HG02973 (cell line): ENCODE measurements at regions not wholly inside any gene's neighbourhood (a gene's known extent, or its start where the extent isn't known, plus 50 kb on each side); places are given as distances from the start of the nearest gene placed in this dataset.
"Not testable (repeated sequence)": the region's sequence is repeated elsewhere in the genome, so short reads cannot be mapped to it uniquely, and the experiment has no call there.

Experiments
- ATAC-seq: cut with Tn5 transposase; IDR thresholded peaks from one replicate; pipeline ENCODE4 v1.9.1; 2021; ENCODE audit warnings: moderate library complexity; ENCODE audit not compliant: unreplicated experiment

DNA sequence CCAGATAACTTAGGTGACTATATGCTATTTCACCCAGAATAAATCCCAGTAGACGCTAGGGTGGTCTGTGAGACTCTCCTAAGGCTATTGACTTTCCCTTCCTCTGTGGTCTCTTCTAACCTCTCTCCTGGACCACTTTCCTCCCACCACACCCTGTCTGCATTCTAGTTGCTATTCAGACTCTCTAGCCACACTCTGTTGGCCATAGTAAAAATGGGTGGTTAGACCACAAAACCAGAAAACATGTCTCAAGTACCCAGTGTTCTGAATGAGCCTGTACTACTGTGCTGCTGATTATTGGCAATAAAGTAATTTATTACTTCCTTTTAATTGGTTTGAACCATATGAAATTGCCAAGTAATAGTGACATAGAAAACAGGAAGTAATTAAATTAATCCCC lies 240.8 kb downstream of the KIF20B start:
- ATAC-seq, result no peak

GRCh38 chr10:89944138-89944537 lies 242.7 kb downstream of the KIF20B start:
- no peak for ATAC-seq

- no peak for ATAC-seq
Measured at GRCh38 chr10:89946106-89946505, 244.7 kb downstream of the KIF20B start.

GRCh38 chr10:89949496-89949895 lies 248.1 kb downstream of the KIF20B start:
- ATAC-seq, result no peak

DNA sequence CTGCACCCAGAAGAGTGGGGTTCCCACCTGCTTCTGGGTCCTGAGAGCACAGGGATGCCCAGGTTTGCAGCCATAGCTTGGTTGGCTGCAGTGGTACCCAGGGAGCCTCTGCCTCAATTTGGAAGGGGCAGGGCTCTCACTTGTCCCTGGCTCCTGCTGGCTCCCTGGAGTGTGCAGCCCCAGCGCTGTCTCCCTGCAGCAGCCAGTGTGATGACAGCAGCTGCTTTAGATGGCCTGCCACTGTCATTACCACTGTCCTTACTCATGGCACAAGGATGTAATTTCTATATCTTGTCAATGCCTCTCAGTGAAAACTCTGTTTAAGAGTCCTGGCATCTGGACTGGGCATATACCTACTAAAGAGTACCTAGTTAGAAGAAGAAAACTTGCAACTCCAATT lies 250.9 kb downstream of the KIF20B start:
- ATAC-seq, result no peak

- ATAC-seq, result no peak
Measured at GRCh38 chr10:89952751-89953150, 251.4 kb downstream of the KIF20B start.

DNA sequence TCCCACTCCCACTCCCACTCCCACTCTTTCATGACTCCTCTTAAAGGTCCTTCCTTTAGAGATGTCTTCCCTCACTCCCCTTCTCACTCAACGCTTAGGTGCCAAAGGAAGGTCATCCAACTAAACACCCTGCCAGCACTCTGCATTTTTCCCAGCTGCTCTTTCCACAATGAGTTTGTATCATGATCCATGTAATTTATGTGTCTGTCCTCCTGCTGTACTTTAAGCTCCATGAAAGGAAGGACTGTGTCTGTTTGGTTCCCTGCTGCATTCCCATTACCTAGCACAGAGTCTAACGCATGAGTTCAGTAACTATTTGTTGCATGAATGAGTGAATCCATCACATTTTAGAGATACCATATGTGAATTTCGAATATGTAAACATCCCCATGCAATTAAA lies 252.7 kb downstream of the KIF20B start:
- ATAC-seq, result no peak

GRCh38 chr10:89954787-89955566 lies 253.6 kb downstream of the KIF20B start:
- ATAC-seq, result no peak

GRCh38 chr10:89959433-89960110 lies 258.2 kb downstream of the KIF20B start:
- no peak for ATAC-seq

DNA sequence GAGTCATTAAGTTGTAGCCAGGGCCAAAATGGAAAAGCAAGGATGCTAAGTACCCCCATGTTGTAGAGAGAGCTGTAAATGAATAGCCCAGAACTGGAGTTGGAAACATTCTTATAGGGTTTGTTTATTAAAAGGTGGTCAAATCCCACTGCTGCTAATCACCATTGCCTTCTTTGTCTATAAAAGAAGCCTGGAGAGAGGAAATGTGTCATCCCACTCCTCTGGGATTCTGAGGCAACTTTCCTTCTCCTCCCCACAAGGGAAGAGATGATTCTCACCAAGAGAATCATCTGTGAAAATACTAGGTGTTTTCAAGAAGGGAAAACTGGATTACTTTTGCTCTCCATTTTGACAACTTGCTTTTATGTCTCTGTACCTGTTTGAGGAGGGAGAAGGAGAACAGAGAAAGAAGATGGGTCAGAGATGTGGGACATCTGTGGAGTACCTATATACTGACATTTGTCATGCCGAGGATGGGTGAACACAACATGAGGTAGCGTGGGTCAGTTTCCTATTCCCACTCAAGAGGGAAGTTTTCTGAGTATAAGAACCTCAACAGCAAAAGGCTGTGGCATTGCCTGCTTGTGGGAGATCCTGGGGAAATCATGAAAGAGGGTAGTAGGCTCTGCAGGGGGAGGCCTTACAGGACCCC lies 262.2 kb downstream of the KIF20B start:
- no peak for ATAC-seq

- ATAC-seq, result no peak
Measured at GRCh38 chr10:89966211-89966610, 264.8 kb downstream of the KIF20B start.

- no peak for ATAC-seq
Measured at GRCh38 chr10:89973326-89973725, 271.9 kb downstream of the KIF20B start.

- ATAC-seq, result no peak
Measured at GRCh38 chr10:89975071-89975470, 273.7 kb downstream of the KIF20B start.

- ATAC-seq, result no peak
Measured at GRCh38 chr10:89975771-89976170, 274.4 kb downstream of the KIF20B start.

GRCh38 chr10:89978081-89978480 lies 276.7 kb downstream of the KIF20B start:
- ATAC-seq, result no peak

- ATAC-seq, result no peak
Measured at GRCh38 chr10:89979726-89980125, 278.3 kb downstream of the KIF20B start.

DNA sequence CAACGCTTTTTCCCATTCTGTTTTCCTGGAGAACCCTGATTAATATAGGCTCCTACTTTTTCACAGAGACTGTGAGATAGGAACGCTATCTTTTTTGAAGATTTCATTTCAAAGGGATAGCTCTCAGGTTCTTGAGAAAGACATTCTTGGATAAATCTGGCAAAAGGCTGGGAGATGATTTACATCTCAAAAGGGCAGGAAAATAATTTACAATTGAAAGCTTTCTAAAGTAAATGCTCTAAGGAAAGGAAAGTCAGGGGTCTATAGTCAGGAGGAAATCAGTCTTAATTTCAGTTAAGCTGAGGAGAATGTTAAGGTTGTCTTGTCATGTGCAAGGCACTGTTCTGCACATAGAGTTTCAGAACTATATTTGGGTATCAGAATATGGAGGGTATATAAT lies 278.8 kb downstream of the KIF20B start:
- ATAC-seq, result no peak

DNA sequence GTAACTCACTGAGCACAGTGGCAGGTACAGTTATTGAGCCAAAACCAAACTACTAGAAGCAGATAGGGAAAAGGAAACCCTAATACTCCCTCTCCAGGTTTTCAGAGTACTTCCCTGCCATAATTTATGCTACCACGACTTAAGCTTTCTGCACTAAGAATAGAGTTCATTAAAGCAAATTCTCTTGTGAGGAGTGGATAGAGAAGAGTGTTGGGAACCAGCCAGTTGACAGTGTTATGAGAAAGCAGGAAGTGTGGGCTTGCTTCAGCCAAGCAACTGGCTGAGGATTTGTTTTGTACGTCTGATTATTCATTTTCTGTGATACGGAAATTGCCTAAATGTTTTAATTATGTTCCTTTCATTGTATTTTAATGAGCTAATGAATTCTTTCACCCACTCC lies 280.5 kb downstream of the KIF20B start:
- no peak for ATAC-seq

DNA sequence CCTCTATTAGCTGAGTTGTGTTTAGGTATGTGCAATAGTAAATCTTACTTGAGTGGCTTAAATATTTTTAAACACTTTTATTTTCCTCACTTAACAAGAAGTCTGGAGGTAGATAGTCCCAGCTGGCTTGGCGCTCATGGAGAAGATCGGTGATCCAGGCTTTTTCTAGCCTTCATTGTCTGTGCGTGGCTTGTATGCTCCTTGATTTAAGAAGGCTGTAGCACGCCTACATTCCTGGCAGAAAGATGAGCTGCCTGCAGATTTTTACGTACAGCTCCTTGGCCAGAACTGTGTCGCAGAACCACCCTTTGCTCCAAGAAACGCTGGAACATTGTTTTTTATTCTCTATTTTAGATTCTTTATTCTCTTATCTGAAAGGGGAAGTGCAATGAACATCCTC lies 284.1 kb downstream of the KIF20B start:
- ATAC-seq, result no peak

DNA sequence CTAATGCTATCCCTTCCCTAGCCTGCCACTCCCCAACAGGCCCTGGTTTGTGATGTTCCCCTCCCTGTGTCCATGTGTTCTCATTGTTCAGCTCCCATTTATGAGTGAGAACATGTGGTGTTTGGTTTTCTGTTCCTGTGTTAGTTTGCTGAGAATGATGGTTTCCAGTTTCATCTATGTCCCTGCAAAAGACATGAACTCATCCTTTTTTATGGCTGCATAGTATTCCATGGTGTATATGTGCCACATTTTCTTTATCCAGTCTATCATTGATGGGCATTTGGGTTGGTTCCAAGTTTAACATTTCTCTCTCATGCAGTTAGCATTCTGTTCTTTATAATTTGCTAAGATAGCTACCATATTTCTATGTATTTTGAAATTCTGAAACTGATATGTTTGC lies 287.0 kb downstream of the KIF20B start:
- ATAC-seq, result not testable (repeated sequence)

DNA sequence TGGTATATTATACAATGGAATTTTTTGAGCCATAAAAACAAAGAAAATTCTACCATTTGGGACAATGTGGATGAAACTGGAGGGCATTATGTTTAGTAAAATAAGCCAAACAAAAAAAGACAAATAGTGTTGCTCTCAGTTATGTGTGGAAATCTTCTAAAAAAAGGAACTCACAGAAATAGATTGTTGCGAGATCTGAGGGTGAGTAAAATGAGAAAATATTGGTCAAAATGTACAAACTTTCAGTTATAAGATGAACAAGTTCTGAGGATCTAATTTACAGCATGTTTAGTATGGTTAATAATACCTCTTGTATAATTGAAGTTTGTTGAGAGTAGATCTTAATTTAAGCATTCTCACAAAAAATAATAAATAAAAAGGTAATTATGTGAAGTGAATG lies 291.2 kb downstream of the KIF20B start:
- ATAC-seq, result no peak

DNA sequence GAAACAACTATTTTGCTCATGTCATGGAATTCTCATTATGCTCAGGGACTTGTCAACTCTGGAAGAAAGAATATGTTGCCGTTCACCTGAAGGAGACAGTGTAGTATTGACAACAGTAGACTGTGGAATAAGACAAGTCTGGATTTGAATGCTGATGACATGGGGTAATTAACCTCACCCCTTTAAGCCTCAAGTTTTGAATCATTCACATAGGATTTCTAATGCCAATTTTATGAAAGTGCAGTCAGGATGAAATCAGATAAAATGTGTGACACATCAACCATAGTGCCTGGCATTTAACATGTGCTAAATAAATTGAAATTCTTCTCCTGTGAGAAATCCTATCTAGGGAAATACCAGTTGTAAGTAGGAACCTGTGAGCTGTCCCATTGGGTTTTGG lies 305.8 kb downstream of the KIF20B start:
- ATAC-seq, result no peak
